ENCODE measurements at regions not wholly inside any gene's neighbourhood (a gene's known extent, or its start where the extent isn't known, plus 50 kb on each side); places are given as distances from the start of the nearest gene placed in this dataset.
"Not testable (repeated sequence)": the region's sequence is repeated elsewhere in the genome, so short reads cannot be mapped to it uniquely, and the experiment has no call there.

- TF ChIP-seq, protein P1, sequence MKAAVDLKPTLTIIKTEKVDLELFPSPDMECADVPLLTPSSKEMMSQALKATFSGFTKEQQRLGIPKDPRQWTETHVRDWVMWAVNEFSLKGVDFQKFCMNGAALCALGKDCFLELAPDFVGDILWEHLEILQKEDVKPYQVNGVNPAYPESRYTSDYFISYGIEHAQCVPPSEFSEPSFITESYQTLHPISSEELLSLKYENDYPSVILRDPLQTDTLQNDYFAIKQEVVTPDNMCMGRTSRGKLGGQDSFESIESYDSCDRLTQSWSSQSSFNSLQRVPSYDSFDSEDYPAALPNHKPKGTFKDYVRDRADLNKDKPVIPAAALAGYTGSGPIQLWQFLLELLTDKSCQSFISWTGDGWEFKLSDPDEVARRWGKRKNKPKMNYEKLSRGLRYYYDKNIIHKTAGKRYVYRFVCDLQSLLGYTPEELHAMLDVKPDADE (IDR thresholded peaks at IDR 0.05), result no peak
- TF ChIP-seq EZH2 (IDR thresholded peaks at IDR 0.05; ENCODE audit: low read depth, unreplicated experiment) (no peak), ZNF331 (CRISPR knock-in tag; IDR thresholded peaks at IDR 0.05; ENCODE audit: low read depth) (no peak), EZH2phosphoT487 (IDR thresholded peaks at IDR 0.05; ENCODE audit: unreplicated experiment) (no peak), CREB1 (CRISPR knock-in tag; IDR thresholded peaks at IDR 0.05; ENCODE audit: low read depth) (no peak)
- TF ChIP-seq, protein P2, sequence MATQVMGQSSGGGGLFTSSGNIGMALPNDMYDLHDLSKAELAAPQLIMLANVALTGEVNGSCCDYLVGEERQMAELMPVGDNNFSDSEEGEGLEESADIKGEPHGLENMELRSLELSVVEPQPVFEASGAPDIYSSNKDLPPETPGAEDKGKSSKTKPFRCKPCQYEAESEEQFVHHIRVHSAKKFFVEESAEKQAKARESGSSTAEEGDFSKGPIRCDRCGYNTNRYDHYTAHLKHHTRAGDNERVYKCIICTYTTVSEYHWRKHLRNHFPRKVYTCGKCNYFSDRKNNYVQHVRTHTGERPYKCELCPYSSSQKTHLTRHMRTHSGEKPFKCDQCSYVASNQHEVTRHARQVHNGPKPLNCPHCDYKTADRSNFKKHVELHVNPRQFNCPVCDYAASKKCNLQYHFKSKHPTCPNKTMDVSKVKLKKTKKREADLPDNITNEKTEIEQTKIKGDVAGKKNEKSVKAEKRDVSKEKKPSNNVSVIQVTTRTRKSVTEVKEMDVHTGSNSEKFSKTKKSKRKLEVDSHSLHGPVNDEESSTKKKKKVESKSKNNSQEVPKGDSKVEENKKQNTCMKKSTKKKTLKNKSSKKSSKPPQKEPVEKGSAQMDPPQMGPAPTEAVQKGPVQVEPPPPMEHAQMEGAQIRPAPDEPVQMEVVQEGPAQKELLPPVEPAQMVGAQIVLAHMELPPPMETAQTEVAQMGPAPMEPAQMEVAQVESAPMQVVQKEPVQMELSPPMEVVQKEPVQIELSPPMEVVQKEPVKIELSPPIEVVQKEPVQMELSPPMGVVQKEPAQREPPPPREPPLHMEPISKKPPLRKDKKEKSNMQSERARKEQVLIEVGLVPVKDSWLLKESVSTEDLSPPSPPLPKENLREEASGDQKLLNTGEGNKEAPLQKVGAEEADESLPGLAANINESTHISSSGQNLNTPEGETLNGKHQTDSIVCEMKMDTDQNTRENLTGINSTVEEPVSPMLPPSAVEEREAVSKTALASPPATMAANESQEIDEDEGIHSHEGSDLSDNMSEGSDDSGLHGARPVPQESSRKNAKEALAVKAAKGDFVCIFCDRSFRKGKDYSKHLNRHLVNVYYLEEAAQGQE (IDR thresholded peaks at IDR 0.05; ENCODE audit: unreplicated experiment), result no peak
Measured at GRCh38 chr20:47432834-47433210, 68.9 kb upstream of the NCOA3 start (continued).

DNA sequence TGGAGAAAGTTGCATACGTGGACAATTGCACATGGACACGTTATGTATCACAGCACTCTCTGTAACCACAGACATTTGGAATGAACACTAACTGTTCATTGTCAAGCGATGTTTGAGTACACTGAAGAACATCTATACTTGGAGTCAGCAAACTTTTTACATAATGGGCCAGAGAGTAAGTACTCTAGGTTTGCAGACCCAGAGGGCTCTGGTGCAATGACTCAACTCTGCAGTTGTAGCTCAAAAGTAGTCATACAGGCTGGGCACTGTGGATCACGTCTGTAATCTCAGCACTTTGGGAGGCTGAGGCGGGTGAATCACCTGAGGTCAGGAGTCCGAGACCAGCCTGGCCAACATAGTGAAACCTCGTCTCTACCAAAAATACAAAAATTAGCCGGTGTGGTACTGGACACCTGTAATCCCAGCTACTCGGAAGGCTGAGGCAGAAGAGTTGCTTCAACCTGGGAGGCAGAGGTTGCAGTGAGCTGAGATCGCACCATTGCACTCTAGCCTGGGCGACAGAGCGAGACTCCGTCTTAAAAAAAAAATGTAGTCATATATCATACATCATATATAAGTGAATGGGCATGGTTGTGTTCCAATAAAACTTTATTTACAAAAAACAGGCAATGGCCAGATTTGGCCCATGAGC, 67.4 kb upstream of the NCOA3 start:
- H3K9me2 ChIP-seq (ENCODE audit: insufficient read depth); DNase-seq (ENCODE audit: low spot score); H3K27ac ChIP-seq (ENCODE audit: low read depth); H3K27me3 Mint-ChIP-seq (ENCODE audit: insufficient read depth, low read depth, poor library complexity); H3K4me1 ChIP-seq (ENCODE audit: insufficient read depth); H4K20me1 ChIP-seq (replicated peaks; ENCODE audit: insufficient read depth); H3K9me3 Mint-ChIP-seq; H3K4me3 Mint-ChIP-seq; H3K4me3 ChIP-seq; H3K36me3 Mint-ChIP-seq (ENCODE audit: low read depth); H2AFZ ChIP-seq; H3K79me2 ChIP-seq (replicated peaks; ENCODE audit: insufficient read depth); ATAC-seq; H3F3A ChIP-seq (replicated peaks; ENCODE audit: low read depth); H3K4me2 ChIP-seq; H3K4me1 Mint-ChIP-seq; H3K27ac Mint-ChIP-seq; H3K27me3 ChIP-seq (ENCODE audit: insufficient read depth); H3K36me3 ChIP-seq (ENCODE audit: insufficient read depth): not testable (repeated sequence)

DNA sequence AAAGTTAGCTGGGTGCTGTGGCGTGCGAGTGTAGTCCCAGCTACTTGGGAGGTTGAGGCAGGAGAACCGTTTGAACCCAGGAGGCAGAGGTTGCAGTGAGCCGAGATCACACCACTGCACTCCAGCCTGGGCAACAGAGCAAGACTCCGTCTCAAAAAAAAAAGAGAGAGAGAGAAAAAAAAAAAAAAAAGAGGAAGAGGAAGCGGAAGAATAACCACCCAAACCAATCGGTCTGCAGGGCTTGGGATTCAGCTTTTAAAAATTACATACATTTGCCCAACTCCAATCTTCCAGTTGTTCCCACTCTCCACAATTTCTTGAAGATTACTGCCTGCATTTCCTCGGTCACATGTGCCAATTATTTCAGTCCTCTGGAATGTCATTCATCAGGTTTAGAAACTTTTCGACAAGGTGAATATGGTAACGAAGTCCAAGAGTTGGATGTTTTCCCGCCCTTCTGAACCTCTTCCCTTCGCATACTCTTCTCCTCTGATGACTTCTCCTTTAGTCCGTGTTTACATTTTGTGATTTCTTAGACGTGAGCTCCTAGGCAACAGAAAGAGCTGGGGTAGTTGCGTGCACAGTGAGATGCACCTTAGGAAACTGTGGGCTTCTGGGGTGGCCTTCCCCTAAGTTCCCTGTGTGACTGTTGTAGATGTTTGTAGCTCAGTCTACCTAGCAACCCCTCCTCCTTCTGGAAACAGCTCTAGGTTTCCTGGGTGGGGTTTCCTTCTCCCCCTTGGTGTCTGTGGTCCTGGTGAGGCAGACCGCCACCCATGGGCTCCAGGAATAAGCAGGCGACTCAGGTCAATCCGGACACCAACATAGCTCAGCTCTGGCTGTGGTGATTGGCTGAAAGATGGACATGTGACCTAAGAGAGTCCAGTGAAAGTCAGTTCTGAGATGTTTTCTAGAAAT, 63.0 kb upstream of the NCOA3 start:
- Histone ChIP-seq H4K20me1 (replicated peaks; ENCODE audit: insufficient read depth) (no peaks in the 10 kb centered on the region), H3K4me1 (ENCODE audit: insufficient read depth) (no peaks in the 10 kb centered on the region), H3K9me2 (ENCODE audit: insufficient read depth) (no peaks in the 10 kb centered on the region), H3K4me3 (no peak overlapping the region), H3K36me3 (ENCODE audit: insufficient read depth) (no peaks in the 10 kb centered on the region), H3K27ac (ENCODE audit: low read depth) (no peak overlapping the region), H3K79me2 (replicated peaks; ENCODE audit: insufficient read depth) (no peaks in the 10 kb centered on the region), H3K4me2 (no peak overlapping the region), H3F3A (replicated peaks; ENCODE audit: low read depth) (0 out of 2 replicates have a peak, but pooled peaks cover 3% of the 10 kb centered on the region), H3K27me3 (ENCODE audit: insufficient read depth) (no peaks in the 10 kb centered on the region), H2AFZ (peak overlapping the region; percentile 83)
- Mint-ChIP-seq H3K36me3 (ENCODE audit: low read depth) (no peaks in the 10 kb centered on the region), H3K4me1 (peaks cover 5% of the 10 kb centered on the region; the same call in 1 of the 3 replicates), H3K27me3 (ENCODE audit: insufficient read depth, low read depth, poor library complexity) (peaks cover 3% of the 10 kb centered on the region), H3K27ac (no peak overlapping the region), H3K4me3 (no peak overlapping the region), H3K9me3 (no peaks in the 10 kb centered on the region; the same call in 2 of the 3 replicates)
- ATAC-seq (no peak), DNase-seq (ENCODE audit: low spot score) (peak; percentile 38)
- TF ChIP-seq NANOG (IDR thresholded peaks at IDR 0.05; ENCODE audit: borderline replicate concordance), result no peak
